Body of pancreas (tissue), 4 donors: ENCODE measurements at regions not wholly inside any gene's neighbourhood (a gene's known extent, or its start where the extent isn't known, plus 50 kb on each side); places are given as distances from the start of the nearest gene placed in this dataset.

Experiments
- POLR2A ChIP-seq, 3 donors: fragments of 450-650 bp; IDR thresholded peaks; one replicate each; pipeline ENCODE4 v1.6.1; 2016; ENCODE audit warnings: antibody characterized with exemption in 3 of 3, mild to moderate bottlenecking in 2 of 3
- TF ChIP-seq, protein P1 (sequence below), 7 experiments: fragments of 450-650 bp in 4 of 7; fragments of 200-600 bp in 3 of 7; sonication (generic) in 3 of 7; IDR thresholded peaks; one replicate each; pipeline ENCODE4 v1.5.1; 2016 to 2019; ENCODE audit warnings: antibody characterized with exemption in 7 of 7

DNA sequence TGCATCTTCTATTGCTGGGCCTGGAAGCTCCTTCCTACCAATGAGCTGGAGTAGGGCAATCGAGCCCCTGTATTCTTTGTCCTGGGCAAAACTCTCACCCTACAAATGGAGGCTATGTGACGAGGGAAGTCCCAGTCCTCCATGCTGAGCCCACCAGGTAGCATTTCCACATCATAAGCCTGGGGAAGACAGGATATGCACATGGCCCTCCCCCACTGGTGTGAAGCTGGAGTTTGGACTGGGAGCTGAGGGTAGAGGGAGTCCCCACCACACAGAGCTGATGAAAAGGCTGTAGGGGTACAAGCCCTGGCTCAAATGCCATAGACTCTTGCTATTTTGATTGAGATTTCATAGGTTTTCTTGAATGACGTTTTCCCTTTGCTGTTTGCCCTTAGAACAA lies 99.5 kb upstream of the FOXC1 start:
- TF ChIP-seq, protein P1, sequence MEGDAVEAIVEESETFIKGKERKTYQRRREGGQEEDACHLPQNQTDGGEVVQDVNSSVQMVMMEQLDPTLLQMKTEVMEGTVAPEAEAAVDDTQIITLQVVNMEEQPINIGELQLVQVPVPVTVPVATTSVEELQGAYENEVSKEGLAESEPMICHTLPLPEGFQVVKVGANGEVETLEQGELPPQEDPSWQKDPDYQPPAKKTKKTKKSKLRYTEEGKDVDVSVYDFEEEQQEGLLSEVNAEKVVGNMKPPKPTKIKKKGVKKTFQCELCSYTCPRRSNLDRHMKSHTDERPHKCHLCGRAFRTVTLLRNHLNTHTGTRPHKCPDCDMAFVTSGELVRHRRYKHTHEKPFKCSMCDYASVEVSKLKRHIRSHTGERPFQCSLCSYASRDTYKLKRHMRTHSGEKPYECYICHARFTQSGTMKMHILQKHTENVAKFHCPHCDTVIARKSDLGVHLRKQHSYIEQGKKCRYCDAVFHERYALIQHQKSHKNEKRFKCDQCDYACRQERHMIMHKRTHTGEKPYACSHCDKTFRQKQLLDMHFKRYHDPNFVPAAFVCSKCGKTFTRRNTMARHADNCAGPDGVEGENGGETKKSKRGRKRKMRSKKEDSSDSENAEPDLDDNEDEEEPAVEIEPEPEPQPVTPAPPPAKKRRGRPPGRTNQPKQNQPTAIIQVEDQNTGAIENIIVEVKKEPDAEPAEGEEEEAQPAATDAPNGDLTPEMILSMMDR (IDR thresholded peaks at IDR 0.05), result no peak
- no peak for TF ChIP-seq POLR2A (IDR thresholded peaks at IDR 0.05)
